ENCODE measurements at regions not wholly inside any gene's neighbourhood (a gene's known extent, or its start where the extent isn't known, plus 50 kb on each side); places are given as distances from the start of the nearest gene placed in this dataset.

- no peak for TF ChIP-seq CTCF (IDR thresholded peaks at IDR 0.05; ENCODE audit: unreplicated experiment)
- no peaks in the 10 kb centered on the region for H3K4me1 Mint-ChIP-seq (ENCODE audit: low read depth)
- H3K4me3 Mint-ChIP-seq (ENCODE audit: low read depth) = no peak overlapping the region
- no peaks in the 10 kb centered on the region for H3K9me3 Mint-ChIP-seq (ENCODE audit: low read depth)
- DNase-seq (ENCODE audit: low spot score, unreplicated experiment) = no peak
- no peaks in the 10 kb centered on the region for H3K27me3 Mint-ChIP-seq
- no peak overlapping the region for H3K27ac Mint-ChIP-seq
- no peaks in the 10 kb centered on the region for H3K36me3 Mint-ChIP-seq (ENCODE audit: insufficient read depth)
These were observed 2602.5 kb downstream of the PCDH9 start for GRCh38 chr13:64627654-64628053.

GRCh38 chr13:64626105-64626504 lies 2604.0 kb downstream of the PCDH9 start:
- Mint-ChIP-seq H3K36me3 (ENCODE audit: insufficient read depth) (no peaks in the 10 kb centered on the region), H3K9me3 (ENCODE audit: low read depth) (no peaks in the 10 kb centered on the region), H3K27ac (no peak overlapping the region), H3K4me3 (ENCODE audit: low read depth) (no peak overlapping the region), H3K4me1 (ENCODE audit: low read depth) (no peaks in the 10 kb centered on the region), H3K27me3 (no peaks in the 10 kb centered on the region)
- DNase-seq (ENCODE audit: low spot score, unreplicated experiment) = no peak
- no peak for TF ChIP-seq CTCF (IDR thresholded peaks at IDR 0.05; ENCODE audit: unreplicated experiment)

GRCh38 chr13:64617231-64617630 lies 2612.9 kb downstream of the PCDH9 start:
- Mint-ChIP-seq H3K36me3 (ENCODE audit: insufficient read depth) (no peaks in the 10 kb centered on the region), H3K4me3 (ENCODE audit: low read depth) (no peak overlapping the region), H3K27ac (no peak overlapping the region), H3K27me3 (no peaks in the 10 kb centered on the region), H3K9me3 (ENCODE audit: low read depth) (no peaks in the 10 kb centered on the region), H3K4me1 (ENCODE audit: low read depth) (peaks cover 3% of the 10 kb centered on the region)
- DNase-seq (ENCODE audit: low spot score, unreplicated experiment) = no peak
- no peak for TF ChIP-seq CTCF (IDR thresholded peaks at IDR 0.05; ENCODE audit: unreplicated experiment)

GRCh38 chr13:64591971-64592370 lies 2638.2 kb downstream of the PCDH9 start:
- H3K27me3 Mint-ChIP-seq = peaks cover 11% of the 10 kb centered on the region
- H3K27ac Mint-ChIP-seq = no peak overlapping the region
- TF ChIP-seq CTCF (IDR thresholded peaks at IDR 0.05; ENCODE audit: unreplicated experiment) = no peak
- H3K9me3 Mint-ChIP-seq (ENCODE audit: low read depth) = peaks cover 8% of the 10 kb centered on the region
- no peaks in the 10 kb centered on the region for H3K36me3 Mint-ChIP-seq (ENCODE audit: insufficient read depth)
- no peak overlapping the region for H3K4me3 Mint-ChIP-seq (ENCODE audit: low read depth)
- peaks cover 19% of the 10 kb centered on the region for H3K4me1 Mint-ChIP-seq (ENCODE audit: low read depth)
- DNase-seq (ENCODE audit: low spot score, unreplicated experiment) = no peak

- Mint-ChIP-seq H3K27ac (no peak overlapping the region), H3K36me3 (ENCODE audit: insufficient read depth) (no peaks in the 10 kb centered on the region), H3K4me3 (ENCODE audit: low read depth) (no peak overlapping the region), H3K27me3 (no peaks in the 10 kb centered on the region), H3K4me1 (ENCODE audit: low read depth) (no peaks in the 10 kb centered on the region), H3K9me3 (ENCODE audit: low read depth) (peaks cover 5% of the 10 kb centered on the region)
- TF ChIP-seq CTCF (IDR thresholded peaks at IDR 0.05; ENCODE audit: unreplicated experiment) = no peak
- no peak for DNase-seq (ENCODE audit: low spot score, unreplicated experiment)
These were observed 2650.8 kb downstream of the PCDH9 start for GRCh38 chr13:64579331-64579730.
